SJCRH30 (cell line): ENCODE measurements at regions not wholly inside any gene's neighbourhood (a gene's known extent, or its start where the extent isn't known, plus 50 kb on each side); places are given as distances from the start of the nearest gene placed in this dataset.

Source experiments
- DNase-seq, 2 experiments: peaks; one replicate each; pipeline ENCODE4 v3.0.0-alpha.2; 2015 to 2020
- H3K27ac ChIP-seq: fragments of 250-450 bp; sonication (Bioruptor Pico); 2 replicates; pipeline ENCODE4 v1.5.1; 2020; ENCODE audit warnings: mild to moderate bottlenecking, moderate library complexity
- H3K27me3 ChIP-seq: fragments of 250-450 bp; sonication (Bioruptor Pico); 2 replicates; pipeline ENCODE4 v1.5.1; 2020; ENCODE audit warnings: mild to moderate bottlenecking, moderate library complexity
- H3K36me3 ChIP-seq: fragments of 250-450 bp; sonication (Bioruptor Pico); 2 replicates; pipeline ENCODE4 v1.5.1; 2020; ENCODE audit warnings: mild to moderate bottlenecking, moderate library complexity
- H3K4me1 ChIP-seq: fragments of 250-450 bp; sonication (Bioruptor Pico); 2 replicates; pipeline ENCODE4 v1.5.1; 2020; ENCODE audit warnings: mild to moderate bottlenecking, moderate library complexity
- H3K4me3 ChIP-seq: fragments of 250-450 bp; sonication (Bioruptor Pico); 2 replicates; pipeline ENCODE4 v1.5.1; 2020; ENCODE audit warnings: mild to moderate bottlenecking, moderate library complexity
- H3K9me3 ChIP-seq: fragments of 250-450 bp; sonication (Bioruptor Pico); replicated peaks from 2 replicates; pipeline ENCODE4 v1.5.1; 2020; ENCODE audit warnings: mild to moderate bottlenecking, moderate library complexity

- Histone ChIP-seq H3K9me3 (peaks cover 9% of the 10 kb centered on the region; the same call in 1 of the 2 replicates), H3K4me3 (no peak overlapping the region), H3K27ac (no peak overlapping the region), H3K4me1 (no peaks in the 10 kb centered on the region; the same call in 1 of the 2 replicates), H3K27me3 (no peaks in the 10 kb centered on the region), H3K36me3 (peaks cover 2% of the 10 kb centered on the region; the same call in 1 of the 2 replicates)
- no peak for DNase-seq
These were observed 177.5 kb downstream of the AASDH start for GRCh38 chr4:56209767-56210166.

DNA sequence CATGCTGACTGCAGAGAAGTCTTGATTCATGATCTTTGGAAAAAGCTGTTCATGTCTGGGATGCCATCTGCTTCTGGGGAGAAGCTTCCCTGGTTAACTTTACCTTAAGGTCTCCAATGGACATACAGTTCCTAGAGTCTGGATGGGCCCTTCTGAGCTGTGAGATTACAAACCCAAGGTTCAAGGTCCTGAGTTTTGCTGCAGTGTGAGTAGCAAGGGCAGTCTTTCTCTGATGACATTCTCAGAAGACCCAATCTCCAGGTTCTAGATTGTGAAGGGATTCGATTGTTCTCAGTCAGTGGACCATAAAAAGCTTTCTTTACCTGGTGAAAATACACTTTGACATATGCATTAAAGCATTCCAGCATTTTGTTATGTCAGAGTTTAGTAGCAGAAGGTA is 179.2 kb downstream of the AASDH start:
- DNase-seq: no peak
- H3K27ac ChIP-seq: no peak overlapping the region

DNA sequence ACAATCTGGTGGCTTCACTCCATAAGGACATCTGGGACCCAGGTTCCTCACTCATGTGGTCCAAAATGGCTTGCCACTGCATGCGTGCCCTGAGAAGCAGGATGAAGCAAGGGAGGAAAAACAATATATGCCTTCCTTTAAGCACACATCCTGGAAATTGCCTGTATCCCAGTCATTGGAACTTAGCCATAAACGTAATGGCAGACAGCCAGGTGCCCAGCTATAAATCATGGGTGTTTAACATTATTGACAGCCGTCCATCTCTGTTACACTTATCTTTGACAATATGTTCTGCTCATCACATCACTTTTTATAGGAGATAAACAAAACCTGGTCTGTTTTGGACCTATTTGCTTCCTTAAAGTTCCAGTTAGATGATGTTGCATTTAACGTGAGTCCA is 181.0 kb downstream of the AASDH start:
- Histone ChIP-seq H3K9me3 (peaks cover 8% of the 10 kb centered on the region; the same call in 1 of the 2 replicates), H3K27me3 (no peaks in the 10 kb centered on the region), H3K4me1 (no peaks in the 10 kb centered on the region), H3K27ac (no peak overlapping the region), H3K36me3 (peaks cover 2% of the 10 kb centered on the region; the same call in 1 of the 2 replicates), H3K4me3 (no peak overlapping the region)
- DNase-seq: no peak

More for the DNA sequence above, 179.2 kb downstream of the AASDH start:
- Histone ChIP-seq H3K4me1 (no peaks in the 10 kb centered on the region), H3K9me3 (peaks cover 9% of the 10 kb centered on the region; the same call in 1 of the 2 replicates), H3K27me3 (no peaks in the 10 kb centered on the region), H3K4me3 (no peak overlapping the region), H3K36me3 (peaks cover 2% of the 10 kb centered on the region; the same call in 1 of the 2 replicates)

GRCh38 chr4:56200275-56200674 is 187.0 kb downstream of the AASDH start:
- Histone ChIP-seq H3K4me3 (no peak overlapping the region), H3K36me3 (no peaks in the 10 kb centered on the region), H3K4me1 (no peaks in the 10 kb centered on the region), H3K27ac (no peak overlapping the region), H3K27me3 (no peaks in the 10 kb centered on the region), H3K9me3 (no peaks in the 10 kb centered on the region)
- DNase-seq: no peak

- Histone ChIP-seq H3K9me3 (no peaks in the 10 kb centered on the region), H3K4me1 (no peaks in the 10 kb centered on the region), H3K36me3 (no peaks in the 10 kb centered on the region), H3K27me3 (no peaks in the 10 kb centered on the region), H3K27ac (no peak overlapping the region), H3K4me3 (no peak overlapping the region)
- DNase-seq: no peak
These were observed 189.0 kb downstream of the AASDH start for GRCh38 chr4:56198265-56198664.

DNA sequence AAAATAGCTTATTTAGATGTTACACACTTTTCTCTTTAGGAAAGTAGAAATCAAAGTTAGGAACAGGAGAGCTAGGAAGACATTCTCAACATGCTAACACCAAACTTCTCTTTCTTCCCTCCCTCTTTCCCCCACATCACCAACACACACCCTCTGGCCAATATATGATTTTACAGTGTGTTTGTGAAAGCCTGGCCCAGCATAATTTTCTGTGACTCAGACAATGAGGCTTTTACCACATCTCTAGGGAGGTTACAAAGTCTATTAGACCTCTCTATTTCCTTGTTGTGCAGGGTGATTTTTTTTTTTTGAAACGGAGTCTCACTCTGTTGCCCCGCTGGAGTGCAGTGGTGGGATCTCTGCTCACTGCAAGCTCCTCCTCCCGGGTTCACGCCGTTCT is 189.9 kb downstream of the AASDH start:
- Histone ChIP-seq H3K36me3 (peaks cover under 1% of the 10 kb centered on the region; the same call in 1 of the 2 replicates), H3K9me3 (no peaks in the 10 kb centered on the region), H3K4me3 (no peak overlapping the region), H3K27ac (no peak overlapping the region), H3K4me1 (no peaks in the 10 kb centered on the region), H3K27me3 (no peaks in the 10 kb centered on the region)
- no peak for DNase-seq

- Histone ChIP-seq H3K4me1 (no peaks in the 10 kb centered on the region), H3K27me3 (no peaks in the 10 kb centered on the region), H3K27ac (no peak overlapping the region), H3K9me3 (0 out of 2 replicates have a peak, but pooled peaks cover 8% of the 10 kb centered on the region), H3K4me3 (no peak overlapping the region), H3K36me3 (peaks cover 4% of the 10 kb centered on the region; the same call in 1 of the 2 replicates)
- no peak for DNase-seq
These were observed 192.3 kb downstream of the AASDH start for GRCh38 chr4:56195025-56195424.

DNA sequence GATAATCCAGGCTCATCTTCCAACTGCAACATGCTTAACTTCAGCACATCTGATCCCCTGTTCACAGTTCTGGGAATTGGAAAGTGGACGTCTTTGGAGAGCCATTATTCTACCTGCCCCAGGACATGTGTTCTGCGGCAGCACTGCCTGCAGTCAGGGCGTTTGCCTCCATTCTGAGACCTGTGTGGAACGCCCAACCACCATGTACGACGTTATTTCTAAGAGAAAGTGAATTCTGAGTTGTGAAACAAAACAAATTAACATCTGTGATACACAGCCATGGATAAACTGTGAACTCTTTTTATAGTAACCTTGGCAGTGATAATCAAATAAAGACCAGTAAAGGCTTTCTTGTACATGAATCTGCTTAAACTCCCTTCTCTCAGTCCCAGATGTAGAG is 195.8 kb downstream of the AASDH start:
- Histone ChIP-seq H3K4me3 (no peak overlapping the region), H3K36me3 (peaks cover 4% of the 10 kb centered on the region; the same call in 1 of the 2 replicates), H3K9me3 (0 out of 2 replicates have a peak, but pooled peaks cover 8% of the 10 kb centered on the region), H3K4me1 (peaks cover 8% of the 10 kb centered on the region), H3K27me3 (no peaks in the 10 kb centered on the region), H3K27ac (no peak overlapping the region)
- DNase-seq: no peak

DNA sequence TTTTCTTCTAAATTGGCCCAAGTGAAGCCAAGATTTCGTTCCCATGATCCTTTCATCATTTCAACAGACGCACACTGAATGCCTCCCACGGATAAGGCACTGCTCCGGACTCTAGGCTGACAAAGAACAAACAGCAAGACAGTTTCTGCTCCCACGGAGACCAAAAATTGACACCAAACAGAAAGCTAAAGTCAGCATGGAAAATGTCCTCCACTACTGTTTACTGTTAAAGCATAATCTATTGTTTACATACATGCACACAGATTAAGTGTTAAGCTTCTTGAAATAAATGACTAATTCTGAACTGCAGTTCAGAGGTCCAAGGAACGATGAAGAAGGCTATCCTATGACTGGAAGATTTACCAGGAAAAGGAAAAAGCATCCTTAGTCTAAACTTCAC is 199.6 kb downstream of the AASDH start:
- Histone ChIP-seq H3K27ac (no peak overlapping the region), H3K9me3 (0 out of 2 replicates have a peak, but pooled peaks cover 8% of the 10 kb centered on the region), H3K36me3 (peaks cover 8% of the 10 kb centered on the region), H3K4me1 (peaks cover 8% of the 10 kb centered on the region), H3K27me3 (no peaks in the 10 kb centered on the region), H3K4me3 (no peak overlapping the region)
- no peak for DNase-seq

DNA sequence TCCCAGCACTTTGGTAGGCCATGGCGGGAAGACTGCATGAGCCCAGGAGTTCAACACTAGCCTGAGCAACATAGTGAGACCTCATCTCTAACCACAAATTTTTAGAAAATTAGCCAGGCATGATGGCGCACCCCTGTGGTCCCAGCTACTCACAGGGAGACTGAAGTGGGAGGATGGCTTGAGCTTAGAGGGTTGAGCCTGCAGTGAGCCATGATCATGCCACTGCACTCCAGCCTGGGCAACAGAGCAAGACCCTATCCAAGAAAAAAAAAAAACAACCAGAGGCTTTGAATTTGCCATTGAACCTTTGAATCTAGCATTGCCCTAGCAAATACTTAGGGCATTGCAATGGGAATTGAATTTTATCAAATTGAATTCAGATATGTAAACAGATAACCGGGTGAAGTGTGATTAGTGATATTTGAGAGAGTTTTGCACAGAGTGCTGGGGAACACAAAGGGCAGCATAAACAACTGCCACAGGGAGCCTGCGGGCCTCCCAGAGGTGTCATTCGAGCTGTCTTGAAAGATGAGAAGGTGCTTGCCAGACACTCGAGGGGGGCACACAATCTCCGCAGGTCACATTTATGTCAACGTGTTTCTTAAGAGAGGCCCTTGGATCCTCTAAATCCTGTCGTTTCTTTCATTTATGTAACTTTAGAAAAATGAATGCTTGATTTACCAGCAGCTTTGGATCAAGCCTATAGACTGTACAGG is 200.3 kb downstream of the AASDH start:
- DNase-seq: peak; percentile 30 to 61
- H3K9me3 ChIP-seq: 0 out of 2 replicates have a peak, but pooled peaks cover 8% of the 10 kb centered on the region
- H3K4me1 ChIP-seq: peaks cover 8% of the 10 kb centered on the region
- no peak overlapping the region for H3K27ac ChIP-seq
- no peaks in the 10 kb centered on the region for H3K27me3 ChIP-seq
- H3K36me3 ChIP-seq: peaks cover 5% of the 10 kb centered on the region
- H3K4me3 ChIP-seq: no peak overlapping the region

DNA sequence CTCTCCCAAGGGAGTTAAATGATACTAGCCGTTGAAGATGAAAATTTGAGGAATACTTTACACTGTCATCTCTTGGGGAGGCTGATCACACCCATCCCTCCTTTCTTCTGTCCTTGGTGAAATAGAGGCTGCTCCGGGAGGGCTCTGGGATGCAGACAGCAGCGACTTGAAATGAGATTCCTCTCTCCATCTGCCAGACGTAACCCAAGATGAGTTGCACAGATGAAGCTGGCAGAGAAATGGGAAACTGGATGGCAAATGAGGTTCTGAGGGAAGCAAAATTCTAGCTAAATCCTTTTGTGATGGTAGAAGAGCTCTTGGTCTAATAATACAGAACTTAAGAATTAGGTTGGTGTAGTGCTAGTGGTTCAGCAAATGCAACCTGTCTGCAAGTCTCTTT is 201.4 kb downstream of the AASDH start:
- Histone ChIP-seq H3K4me1 (peaks cover 8% of the 10 kb centered on the region), H3K27ac (no peak overlapping the region), H3K27me3 (no peaks in the 10 kb centered on the region), H3K9me3 (0 out of 2 replicates have a peak, but pooled peaks cover 7% of the 10 kb centered on the region), H3K4me3 (no peak overlapping the region), H3K36me3 (peaks cover 3% of the 10 kb centered on the region)
- peak in 1 of 2 experiments; percentile 35 for DNase-seq

GRCh38 chr4:56184214-56184613 is 203.1 kb downstream of the AASDH start:
- H3K36me3 ChIP-seq: peaks cover 3% of the 10 kb centered on the region; the same call in 1 of the 2 replicates
- DNase-seq: no peak
- H3K4me3 ChIP-seq: no peak overlapping the region
- no peaks in the 10 kb centered on the region for H3K9me3 ChIP-seq
- peaks cover 8% of the 10 kb centered on the region for H3K4me1 ChIP-seq
- no peaks in the 10 kb centered on the region for H3K27me3 ChIP-seq
- no peak overlapping the region for H3K27ac ChIP-seq

GRCh38 chr4:56183344-56183959 is 203.8 kb downstream of the AASDH start:
- H3K27me3 ChIP-seq: no peaks in the 10 kb centered on the region
- H3K27ac ChIP-seq: no peak overlapping the region
- no peak for DNase-seq
- H3K4me1 ChIP-seq: peaks cover 8% of the 10 kb centered on the region
- no peak overlapping the region for H3K4me3 ChIP-seq
- H3K36me3 ChIP-seq: peaks cover 3% of the 10 kb centered on the region; the same call in 1 of the 2 replicates
- no peaks in the 10 kb centered on the region for H3K9me3 ChIP-seq

- H3K4me3 ChIP-seq: no peak overlapping the region
- no peaks in the 10 kb centered on the region for H3K27me3 ChIP-seq
- H3K27ac ChIP-seq: no peak overlapping the region
- H3K36me3 ChIP-seq: peaks cover 3% of the 10 kb centered on the region; the same call in 1 of the 2 replicates
- peaks cover 4% of the 10 kb centered on the region for H3K4me1 ChIP-seq
- DNase-seq: no peak
- H3K9me3 ChIP-seq: no peaks in the 10 kb centered on the region
These were observed 204.9 kb downstream of the AASDH start for GRCh38 chr4:56182356-56182755.
